DND-41 (cell line): ENCODE measurements at regions not wholly inside any gene's neighbourhood (a gene's known extent, or its start where the extent isn't known, plus 50 kb on each side); places are given as distances from the start of the nearest gene placed in this dataset.

Experiments used
- ATAC-seq: fragments of 200-7000 bp; cut with Tn5 transposase; 3 replicates; pipeline ENCODE4 v1.9.1; 2021; ENCODE audit warnings: low read depth; ENCODE audit not compliant: insufficient read depth
- DNase-seq: peaks from one replicate; pipeline ENCODE4 v3.0.0-alpha.2; 2020
- H2AFZ ChIP-seq: 2 replicates; pipeline ENCODE4 v1.6.0; 2012; ENCODE audit warnings: low read depth, low read length
- H3K27ac ChIP-seq: 2 replicates; pipeline ENCODE4 v1.5.1; 2012; ENCODE audit warnings: low read length, inconsistent platforms
- H3K27me3 ChIP-seq: fragments of 200-600 bp; sonication (generic); 2 replicates; pipeline ENCODE4 v1.6.0; 2012; ENCODE audit warnings: low read length, mild to moderate bottlenecking, inconsistent platforms; ENCODE audit not compliant: insufficient read depth, poor library complexity
- H3K36me3 ChIP-seq: 2 replicates; pipeline ENCODE4 v1.5.1; 2012; ENCODE audit warnings: low read length, inconsistent platforms; ENCODE audit not compliant: insufficient read depth
- H3K4me1 ChIP-seq: 2 replicates; pipeline ENCODE4 v1.5.1; 2012; ENCODE audit warnings: mild to moderate bottlenecking, low read length; ENCODE audit not compliant: insufficient read depth
- H3K4me2 ChIP-seq: 2 replicates; pipeline ENCODE4 v1.6.0; 2012; ENCODE audit warnings: mild to moderate bottlenecking, moderate library complexity, low read length, inconsistent platforms; ENCODE audit not compliant: insufficient read depth
- H3K4me3 ChIP-seq, 2 experiments: fragments of 200-600 bp in 1 of 2; shearing (Covaris generic) in 1 of 2; 2 replicates each; pipeline ENCODE4 v1.5.1; 2012 to 2016; ENCODE audit warnings: inconsistent platforms in 2 of 2, low read length in 2 of 2, mild to moderate bottlenecking in 2 of 2, low read depth in 1 of 2, moderate library complexity in 1 of 2
- H3K79me2 ChIP-seq: 2 replicates; pipeline ENCODE4 v1.6.0; 2012; ENCODE audit warnings: low read length, inconsistent platforms; ENCODE audit not compliant: insufficient read depth
- H3K9ac ChIP-seq: 2 replicates; pipeline ENCODE4 v1.6.0; 2012; ENCODE audit warnings: low read depth, mild to moderate bottlenecking, inconsistent platforms, low read length, moderate library complexity
- H3K9me3 ChIP-seq: 2 replicates; pipeline ENCODE4 v1.5.1; 2012; ENCODE audit warnings: low read length, moderate library complexity, mild to moderate bottlenecking, inconsistent platforms; ENCODE audit not compliant: insufficient read depth, severe bottlenecking
- H4K20me1 ChIP-seq: 2 replicates; pipeline ENCODE4 v1.6.0; 2012; ENCODE audit warnings: low read length; ENCODE audit not compliant: insufficient read depth
- EZH2 ChIP-seq: IDR thresholded peaks from 3 replicates; pipeline ENCODE4 v1.6.1; 2012; ENCODE audit warnings: borderline replicate concordance, low read depth, mild to moderate bottlenecking, moderate library complexity, low read length, inconsistent platforms; ENCODE audit not compliant: severe bottlenecking
- TF ChIP-seq, protein P1 (sequence below): IDR thresholded peaks from 2 replicates; pipeline ENCODE4 v1.5.1; 2012; ENCODE audit warnings: borderline replicate concordance, low read length, moderate library complexity, mild to moderate bottlenecking; ENCODE audit not compliant: poor library complexity, severe bottlenecking; ENCODE audit errors: extremely low read depth

DNA sequence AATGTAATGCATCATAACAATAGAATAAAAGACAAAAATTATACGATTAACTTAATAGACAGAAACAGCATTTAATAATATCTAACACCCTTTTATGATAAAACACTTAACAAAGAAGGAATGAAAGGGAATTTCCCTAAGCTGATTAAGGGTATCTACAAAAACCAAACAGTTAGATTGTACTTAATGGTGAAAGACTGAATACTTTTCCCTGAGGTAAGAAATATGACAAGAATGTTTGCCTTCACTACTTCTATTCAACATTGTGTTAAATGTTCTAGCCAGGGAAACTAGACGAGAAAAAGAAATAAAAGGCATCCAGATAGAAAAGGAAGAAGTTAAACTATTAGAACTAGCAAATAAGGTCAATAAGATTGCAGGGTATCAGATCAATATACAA lies 276.9 kb downstream of the BAMBI start:
- no peaks in the 10 kb centered on the region for H3K79me2 ChIP-seq
- no peak overlapping the region for H3K4me3 ChIP-seq
- H4K20me1 ChIP-seq, result no peaks in the 10 kb centered on the region
- H2AFZ ChIP-seq, result no peak overlapping the region
- H3K27me3 ChIP-seq, result no peaks in the 10 kb centered on the region
- no peak overlapping the region for H3K27ac ChIP-seq
- no peaks in the 10 kb centered on the region for H3K9me3 ChIP-seq
- TF ChIP-seq, protein P1, sequence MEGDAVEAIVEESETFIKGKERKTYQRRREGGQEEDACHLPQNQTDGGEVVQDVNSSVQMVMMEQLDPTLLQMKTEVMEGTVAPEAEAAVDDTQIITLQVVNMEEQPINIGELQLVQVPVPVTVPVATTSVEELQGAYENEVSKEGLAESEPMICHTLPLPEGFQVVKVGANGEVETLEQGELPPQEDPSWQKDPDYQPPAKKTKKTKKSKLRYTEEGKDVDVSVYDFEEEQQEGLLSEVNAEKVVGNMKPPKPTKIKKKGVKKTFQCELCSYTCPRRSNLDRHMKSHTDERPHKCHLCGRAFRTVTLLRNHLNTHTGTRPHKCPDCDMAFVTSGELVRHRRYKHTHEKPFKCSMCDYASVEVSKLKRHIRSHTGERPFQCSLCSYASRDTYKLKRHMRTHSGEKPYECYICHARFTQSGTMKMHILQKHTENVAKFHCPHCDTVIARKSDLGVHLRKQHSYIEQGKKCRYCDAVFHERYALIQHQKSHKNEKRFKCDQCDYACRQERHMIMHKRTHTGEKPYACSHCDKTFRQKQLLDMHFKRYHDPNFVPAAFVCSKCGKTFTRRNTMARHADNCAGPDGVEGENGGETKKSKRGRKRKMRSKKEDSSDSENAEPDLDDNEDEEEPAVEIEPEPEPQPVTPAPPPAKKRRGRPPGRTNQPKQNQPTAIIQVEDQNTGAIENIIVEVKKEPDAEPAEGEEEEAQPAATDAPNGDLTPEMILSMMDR, result no peak
- TF ChIP-seq EZH2, result no peak
- DNase-seq, result no peak
- ATAC-seq, result no peak
- peaks cover 8% of the 10 kb centered on the region for H3K4me1 ChIP-seq
- H3K36me3 ChIP-seq, result no peaks in the 10 kb centered on the region
- no peak overlapping the region for H3K4me2 ChIP-seq
- H3K9ac ChIP-seq, result no peak overlapping the region

DNA sequence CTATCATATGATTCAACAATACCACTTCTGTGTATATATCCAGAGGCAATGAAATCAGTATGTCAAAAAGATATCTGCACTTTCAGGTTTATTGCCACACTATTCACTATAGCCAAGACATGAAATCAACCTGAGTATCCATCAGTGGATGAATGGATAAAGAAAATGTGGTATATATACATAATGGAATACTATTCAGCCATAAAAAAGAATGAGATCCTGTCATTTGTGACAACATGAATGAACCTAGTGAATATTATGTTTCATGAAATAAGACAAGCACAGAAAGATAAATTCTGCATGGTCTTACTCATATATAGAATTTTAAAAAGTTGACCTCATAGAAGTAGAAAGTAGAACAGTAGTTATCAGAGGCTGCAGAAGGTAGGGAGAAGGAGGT lies 281.1 kb downstream of the BAMBI start:
- Histone ChIP-seq H2AFZ (no peak overlapping the region), H3K4me3 (no peak overlapping the region), H3K27ac (no peak overlapping the region), H3K9me3 (no peaks in the 10 kb centered on the region), H3K4me1 (no peaks in the 10 kb centered on the region), H3K4me2 (no peak overlapping the region), H3K36me3 (no peaks in the 10 kb centered on the region), H3K27me3 (no peaks in the 10 kb centered on the region), H3K79me2 (no peaks in the 10 kb centered on the region), H4K20me1 (no peaks in the 10 kb centered on the region), H3K9ac (no peak overlapping the region)
- ATAC-seq, result no peak
- TF ChIP-seq EZH2, result no peak
- TF ChIP-seq, protein P1, result no peak
- DNase-seq, result no peak

- Histone ChIP-seq H3K36me3 (no peaks in the 10 kb centered on the region), H3K4me2 (no peak overlapping the region), H2AFZ (no peak overlapping the region), H4K20me1 (no peaks in the 10 kb centered on the region), H3K79me2 (no peaks in the 10 kb centered on the region), H3K27ac (no peak overlapping the region), H3K9ac (no peak overlapping the region), H3K4me3 (no peak overlapping the region), H3K27me3 (no peaks in the 10 kb centered on the region), H3K9me3 (no peaks in the 10 kb centered on the region), H3K4me1 (no peaks in the 10 kb centered on the region)
- ATAC-seq, result no peak
- TF ChIP-seq, protein P1, result no peak
- no peak for TF ChIP-seq EZH2
- DNase-seq, result no peak
Observed at GRCh38 chr10:28959850-28960501, 282.7 kb downstream of the BAMBI start.

DNA sequence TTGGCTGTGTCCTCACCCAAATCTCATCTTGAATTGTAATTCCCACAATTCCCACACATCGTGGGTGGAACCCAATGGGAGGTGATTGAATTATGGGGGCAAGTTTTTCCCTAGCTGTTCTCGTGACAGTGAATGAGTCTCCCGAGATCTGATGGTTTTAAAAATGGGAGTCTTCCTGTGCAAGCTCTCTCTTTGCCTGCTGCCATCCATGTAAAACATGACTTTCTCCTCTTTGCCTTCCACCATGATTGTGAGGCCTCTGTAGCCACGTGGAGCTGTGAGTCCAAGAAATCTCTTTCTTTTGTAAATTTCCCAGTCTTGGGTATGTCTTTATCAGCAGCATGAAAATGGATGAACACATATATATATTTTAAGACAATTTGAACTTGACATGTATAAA lies 285.4 kb downstream of the BAMBI start:
- TF ChIP-seq, protein P1, result no peak
- TF ChIP-seq EZH2, result no peak
- no peaks in the 10 kb centered on the region for H3K36me3 ChIP-seq
- ATAC-seq (no peak), DNase-seq (no peak)
- H4K20me1 ChIP-seq, result no peaks in the 10 kb centered on the region
- no peak overlapping the region for H3K27ac ChIP-seq
- H3K79me2 ChIP-seq, result no peaks in the 10 kb centered on the region
- no peaks in the 10 kb centered on the region for H3K9me3 ChIP-seq
- H3K4me1 ChIP-seq, result no peaks in the 10 kb centered on the region
- no peak overlapping the region for H3K9ac ChIP-seq
- H3K27me3 ChIP-seq, result no peaks in the 10 kb centered on the region
- no peak overlapping the region for H3K4me3 ChIP-seq
- H2AFZ ChIP-seq, result no peak overlapping the region
- H3K4me2 ChIP-seq, result no peak overlapping the region
